Left cardiac atrium (tissue), 4 donors: ENCODE measurements at regions not wholly inside any gene's neighbourhood (a gene's known extent, or its start where the extent isn't known, plus 50 kb on each side); places are given as distances from the start of the nearest gene placed in this dataset.
"Not testable (repeated sequence)": the region's sequence is repeated elsewhere in the genome, so short reads cannot be mapped to it uniquely, and the experiment has no call there.

Experiments
- ATAC-seq, 2 donors: fragments of 200-7000 bp; cut with Tn5 transposase; one replicate each; pipeline ENCODE4 v1.9.1; 2020; ENCODE audit warnings: mild to moderate bottlenecking in 2 of 2, moderate library complexity in 2 of 2
- DNase-seq: peaks from one replicate; pipeline ENCODE4 v3.0.0-alpha.2; 2020
- intact Hi-C, 2 donors: fragments of 100-400 bp; cut with DNase I; formaldehyde crosslinking; loops; one replicate each; pipeline versions ENCODE4 v1.14.1 to v1.15.1; 2022 to 2023
- donor health status: DM: no; HTN: yes; CAD: no.
- donor health status: DM: no; HTN: yes; CAD: no; lungs with severe emphysema.
- donor health status: DM: yes; HTN: yes; CAD: no.
- donor health status: Dilated cardiomyopathy.

DNA sequence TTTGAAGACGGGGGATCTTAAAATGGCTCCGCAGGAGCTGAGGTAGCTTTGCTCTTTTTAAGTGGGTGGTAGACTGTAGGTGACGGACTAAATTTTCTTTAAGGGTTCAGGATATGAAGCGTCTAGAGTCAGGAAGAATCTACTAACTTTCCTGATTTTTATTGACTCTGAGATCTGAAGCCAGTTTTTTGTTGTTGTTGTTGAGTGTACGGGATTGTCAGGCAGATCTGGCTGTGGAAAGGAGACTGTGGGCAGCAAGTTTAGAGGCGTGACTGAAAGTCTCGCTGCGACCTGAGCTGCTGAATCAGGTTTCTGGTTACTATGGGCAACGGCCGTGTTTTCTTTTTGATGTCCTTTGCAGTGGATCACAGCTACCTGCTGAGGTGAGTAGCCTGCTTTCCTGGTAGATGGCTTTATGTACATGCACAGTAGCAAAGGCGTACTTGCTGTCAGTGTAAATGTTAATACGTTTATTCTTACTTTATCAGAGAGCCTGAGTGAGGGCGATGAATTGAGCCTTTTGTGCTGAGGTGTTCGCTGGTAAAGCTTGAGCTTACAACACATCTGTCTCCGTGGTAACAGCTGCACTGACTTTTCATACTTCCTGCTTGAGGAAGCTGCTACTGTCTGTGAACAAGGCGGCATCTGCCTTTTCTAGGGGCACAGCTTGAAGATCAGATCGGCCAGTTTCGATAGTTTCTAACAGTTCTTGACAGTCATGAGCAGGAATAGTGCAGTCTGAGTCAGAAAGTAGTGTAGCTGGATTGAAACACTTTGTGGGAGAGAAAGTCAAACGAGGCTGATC, 193.7 kb downstream of the OTOP1 start:
- ATAC-seq, DNase-seq, intact Hi-C loops: not testable (repeated sequence)

DNA sequence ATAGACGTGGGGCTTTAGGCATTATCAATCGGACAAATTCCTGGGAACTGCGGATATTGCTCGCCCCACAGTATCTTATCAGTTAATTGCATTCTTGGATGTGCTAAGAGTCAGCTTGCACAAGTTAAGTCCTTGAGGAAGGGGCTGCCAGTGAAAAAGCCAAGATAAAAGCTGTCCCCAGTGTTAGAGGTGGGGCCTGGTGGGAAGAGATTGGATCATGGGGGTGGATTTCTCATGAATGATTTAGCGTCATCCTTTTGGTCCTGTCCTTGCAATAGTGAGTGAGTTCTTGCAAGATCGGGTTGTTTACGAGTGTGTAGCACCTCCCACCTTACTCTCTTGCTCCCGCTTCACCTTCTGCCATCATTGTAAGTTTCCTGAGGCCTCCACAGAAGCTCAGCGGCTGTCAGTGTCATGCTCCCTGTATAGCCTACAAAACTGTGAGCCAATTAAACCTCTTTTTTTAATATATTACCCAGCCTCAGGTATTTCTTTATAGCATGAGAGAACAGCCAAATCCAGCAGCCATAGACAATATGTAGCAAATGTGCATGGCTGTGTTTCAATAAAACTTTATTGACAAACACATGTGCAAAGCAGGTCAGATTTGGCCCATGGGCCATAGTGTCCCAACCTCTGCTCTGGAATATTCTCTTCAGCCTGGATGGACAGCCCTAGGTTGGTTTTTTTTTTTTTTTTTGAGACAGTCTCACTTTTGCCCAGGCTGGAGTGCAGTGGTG, 189.2 kb downstream of the OTOP1 start:
- ATAC-seq, DNase-seq, intact Hi-C loops: not testable (repeated sequence)

DNA sequence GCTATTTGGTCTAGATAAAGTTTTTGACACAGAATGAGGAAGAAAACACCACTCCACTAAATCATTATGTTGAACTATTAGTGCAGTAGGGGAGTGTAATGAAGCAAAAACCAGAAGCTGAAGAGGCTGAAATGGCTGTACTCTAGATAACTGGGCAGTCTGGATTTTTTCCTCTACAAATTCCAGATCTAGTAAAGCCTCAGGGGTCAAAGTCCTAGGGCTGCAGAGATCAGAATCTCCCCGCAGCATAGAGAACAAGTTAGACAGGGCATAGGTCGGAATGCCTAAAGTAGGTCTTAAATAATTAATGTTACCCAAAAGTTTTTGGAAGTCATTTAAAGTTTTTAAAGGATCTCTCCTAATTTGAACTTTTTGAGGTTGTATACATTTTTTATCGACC, 180.9 kb downstream of the OTOP1 start:
- ATAC-seq, intact Hi-C loops, DNase-seq: not testable (repeated sequence)

DNA sequence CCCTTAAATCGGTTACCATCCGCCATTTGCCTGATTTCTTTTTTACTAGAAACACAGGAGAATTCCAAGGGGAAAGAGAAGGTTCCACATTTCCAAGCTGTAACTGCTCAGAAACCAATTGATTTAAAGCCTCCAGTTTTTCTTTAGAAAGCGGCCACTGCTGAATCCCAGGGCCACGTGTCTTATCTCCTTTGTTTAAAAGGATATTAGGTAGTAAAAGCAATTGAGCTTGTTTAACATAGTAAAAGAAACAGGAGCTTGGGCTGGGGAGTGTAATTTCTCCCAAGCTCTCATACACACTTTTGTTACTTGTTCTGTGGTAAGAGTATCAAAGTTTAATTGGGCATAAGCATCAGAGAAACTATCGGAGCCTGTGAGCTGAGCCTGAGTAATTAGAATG, 180.0 kb downstream of the OTOP1 start:
- intact Hi-C loops, DNase-seq, ATAC-seq: not testable (repeated sequence)

DNA sequence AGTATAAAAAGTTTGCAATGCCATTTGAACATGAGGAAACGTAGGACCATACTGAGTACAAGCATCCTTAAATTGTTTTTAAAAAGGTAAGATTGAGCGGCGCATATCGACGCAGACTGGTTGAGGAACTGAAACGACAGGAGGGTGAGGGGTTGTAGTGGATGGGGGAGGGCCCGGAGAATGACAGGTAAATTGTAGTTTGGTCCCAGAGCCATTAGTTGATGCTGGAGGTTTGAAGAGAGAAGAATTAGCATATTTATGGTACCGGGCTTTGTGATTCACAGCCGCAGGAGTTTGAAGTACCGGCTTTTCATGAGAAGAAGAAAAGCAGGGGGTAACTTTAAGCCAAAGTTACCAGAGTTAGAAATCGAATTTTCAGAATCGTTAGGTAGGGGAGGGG, 179.5 kb downstream of the OTOP1 start:
- intact Hi-C loops, DNase-seq, ATAC-seq: not testable (repeated sequence)

DNA sequence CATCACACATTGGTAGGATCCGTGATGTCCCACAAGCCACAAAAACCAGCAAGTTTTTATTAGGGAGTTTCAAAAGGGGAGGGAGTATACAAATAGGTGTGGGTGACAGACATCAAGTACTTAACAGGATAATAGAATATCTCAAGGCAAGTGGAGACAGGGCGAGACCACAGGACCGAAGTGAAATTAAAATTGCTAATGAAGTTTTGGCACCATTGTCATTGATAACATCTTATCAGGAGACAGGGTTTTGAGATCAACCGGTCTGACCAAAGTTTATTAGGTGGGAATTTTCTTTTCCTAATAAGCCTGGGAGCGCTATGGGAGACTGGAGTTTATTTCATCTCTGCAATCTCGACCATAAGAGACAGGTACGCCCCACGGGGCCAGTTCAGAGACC, 178.5 kb downstream of the OTOP1 start:
- intact Hi-C loops, DNase-seq, ATAC-seq: not testable (repeated sequence)

DNA sequence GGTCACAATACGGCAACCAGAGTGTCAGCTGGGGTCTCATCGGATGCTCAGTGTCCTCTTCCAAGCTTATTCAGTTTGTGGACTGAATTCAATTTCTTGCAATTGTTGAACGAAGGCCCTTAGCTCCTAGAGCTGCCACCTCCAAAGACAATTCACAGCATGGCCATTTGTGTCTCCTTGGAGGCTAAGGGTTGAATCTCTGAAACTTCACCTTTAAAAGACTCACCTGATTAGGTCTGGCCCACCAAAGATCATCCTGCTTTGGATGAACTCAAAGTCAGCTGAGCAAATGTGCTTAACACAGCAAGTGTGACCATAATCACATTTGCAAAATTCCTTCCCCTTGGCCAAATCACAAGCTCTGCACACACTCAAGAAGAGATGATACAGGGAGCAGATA, 175.9 kb downstream of the OTOP1 start:
- intact Hi-C loops, DNase-seq, ATAC-seq: not testable (repeated sequence)

DNA sequence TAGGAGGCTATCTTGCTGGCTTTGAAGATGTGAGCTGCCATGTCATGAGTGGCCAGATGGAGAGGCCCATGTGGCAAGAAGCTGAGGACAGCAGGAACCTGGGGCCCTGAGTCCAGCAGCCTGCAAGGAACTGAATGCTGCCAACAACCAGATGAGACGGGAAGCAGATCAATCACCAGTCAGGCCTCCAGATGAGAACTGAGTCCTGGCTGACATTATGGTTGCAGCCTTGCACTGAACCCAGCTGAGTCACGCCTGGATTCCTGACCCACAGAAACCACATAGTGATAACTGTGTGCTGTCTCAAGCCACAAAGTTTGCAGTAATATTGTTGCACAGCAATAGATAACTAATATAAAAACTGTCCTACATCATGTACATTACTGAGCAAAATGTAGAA, 173.8 kb downstream of the OTOP1 start:
- intact Hi-C loops, ATAC-seq, DNase-seq: not testable (repeated sequence)

DNA sequence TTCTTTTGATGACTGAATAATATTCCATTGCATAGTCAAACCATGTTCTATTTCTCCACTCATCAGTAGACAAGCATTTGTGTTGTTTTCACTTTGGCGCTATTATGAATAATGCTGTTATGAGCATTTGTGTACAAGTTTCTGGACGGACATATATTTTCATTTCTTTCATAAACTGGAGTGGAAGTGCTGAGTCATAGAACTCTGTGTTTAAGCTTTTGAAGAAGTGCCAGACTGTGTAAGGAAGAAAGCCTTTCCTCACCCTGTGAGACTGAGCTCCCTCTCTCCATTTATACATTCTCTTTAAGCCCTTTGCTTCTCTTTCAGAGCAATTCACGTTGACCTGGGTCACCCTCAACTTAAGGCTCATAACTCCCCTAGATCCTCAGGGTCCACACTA, 169.5 kb downstream of the OTOP1 start:
- DNase-seq, ATAC-seq, intact Hi-C loops: not testable (repeated sequence)

DNA sequence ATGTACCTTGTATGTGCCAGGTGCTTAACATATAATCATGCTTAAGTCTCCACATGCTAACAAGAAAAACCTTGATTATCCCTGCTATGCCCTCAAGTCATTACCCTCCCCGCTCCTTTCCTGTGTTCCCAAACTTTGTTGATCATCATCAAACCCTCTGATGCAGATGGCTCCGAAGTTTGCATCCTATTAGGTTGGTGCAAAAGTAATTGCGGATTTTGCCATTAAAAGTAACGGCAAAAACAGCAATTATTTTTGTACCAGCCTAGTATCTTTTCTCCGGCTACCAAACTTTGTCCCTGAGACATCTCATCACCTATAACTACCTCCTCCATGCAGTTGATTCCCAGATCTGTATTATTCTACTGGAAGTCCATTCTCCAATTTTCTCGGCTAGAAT, 142.6 kb downstream of the OTOP1 start:
- ATAC-seq, intact Hi-C loops, DNase-seq: not testable (repeated sequence)

DNA sequence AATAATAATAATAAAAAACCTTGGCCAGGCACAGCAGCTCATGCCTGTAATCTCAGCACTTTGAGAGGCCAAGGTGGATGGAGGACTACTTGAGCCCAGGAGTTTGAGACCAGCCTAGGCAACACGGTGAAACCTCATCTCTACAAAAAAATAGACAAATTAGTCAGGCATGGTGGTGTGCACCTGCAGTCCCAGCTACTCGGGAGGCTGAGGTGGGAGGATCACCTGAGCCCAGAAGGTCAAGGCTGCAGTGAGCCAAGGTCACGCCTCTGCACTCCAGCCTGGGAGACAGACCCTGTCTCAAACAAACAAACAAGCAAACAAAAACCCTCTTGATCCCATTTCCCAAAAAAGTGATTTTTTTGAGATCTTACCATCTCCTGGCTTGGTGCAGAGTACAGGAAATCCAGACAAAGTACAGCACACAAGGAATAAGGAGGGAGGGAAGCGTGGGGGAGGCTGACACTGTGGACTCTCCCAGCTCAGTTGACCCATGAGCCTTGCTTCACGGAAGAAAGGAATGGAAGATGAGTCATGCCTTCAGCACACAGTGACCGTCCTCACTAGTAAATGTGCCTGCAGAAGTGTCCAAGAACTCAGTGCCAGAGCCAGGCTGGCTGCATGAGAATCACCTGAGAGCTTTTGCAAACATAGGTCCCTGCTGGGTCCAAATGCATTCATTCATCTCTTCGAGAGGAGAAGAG, 136.9 kb downstream of the OTOP1 start:
- ATAC-seq, DNase-seq, intact Hi-C loops: not testable (repeated sequence)

DNA sequence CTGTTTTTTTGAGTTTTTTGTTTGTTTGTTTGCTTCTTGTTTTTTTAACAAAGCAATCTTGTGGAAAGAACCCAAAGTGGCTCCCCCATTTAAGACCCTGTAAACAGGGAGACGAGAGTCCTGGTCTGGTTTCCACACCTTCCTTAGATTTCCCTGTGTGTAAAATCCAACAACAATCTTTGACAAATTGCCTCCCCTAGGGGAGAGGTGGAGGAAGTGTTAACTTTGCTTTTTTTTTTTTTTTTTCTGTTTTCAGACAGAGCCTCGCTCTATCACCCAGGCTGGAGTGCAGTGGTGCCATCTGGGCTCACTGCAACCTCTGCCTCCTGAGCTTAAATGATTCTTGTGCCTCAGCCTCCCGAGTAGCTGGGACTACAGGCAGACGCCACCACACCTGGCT, 136.0 kb downstream of the OTOP1 start:
- not testable (repeated sequence) for DNase-seq

DNA sequence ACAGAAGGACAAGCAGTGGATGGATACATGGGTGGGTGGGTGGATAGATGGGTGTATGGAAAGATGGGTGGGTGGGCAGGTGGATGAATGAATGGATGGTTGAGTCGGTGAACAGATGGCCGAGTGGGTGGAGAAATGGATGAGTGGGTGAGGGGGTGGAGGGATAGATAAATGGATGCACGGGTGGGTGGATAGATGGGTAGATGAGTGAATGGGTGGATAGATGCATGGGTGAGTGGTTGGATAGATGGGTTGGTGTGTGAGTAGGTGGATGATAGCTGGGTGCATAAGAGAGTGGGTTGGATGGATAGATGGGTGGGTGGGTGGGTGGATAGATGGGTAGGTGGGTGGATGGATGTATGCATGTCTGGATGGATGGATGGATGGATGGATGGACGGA, 134.6 kb downstream of the OTOP1 start:
- intact Hi-C loops, DNase-seq, ATAC-seq: not testable (repeated sequence)

More for the DNA sequence above, 136.0 kb downstream of the OTOP1 start:
- intact Hi-C loops, ATAC-seq: not testable (repeated sequence)

DNA sequence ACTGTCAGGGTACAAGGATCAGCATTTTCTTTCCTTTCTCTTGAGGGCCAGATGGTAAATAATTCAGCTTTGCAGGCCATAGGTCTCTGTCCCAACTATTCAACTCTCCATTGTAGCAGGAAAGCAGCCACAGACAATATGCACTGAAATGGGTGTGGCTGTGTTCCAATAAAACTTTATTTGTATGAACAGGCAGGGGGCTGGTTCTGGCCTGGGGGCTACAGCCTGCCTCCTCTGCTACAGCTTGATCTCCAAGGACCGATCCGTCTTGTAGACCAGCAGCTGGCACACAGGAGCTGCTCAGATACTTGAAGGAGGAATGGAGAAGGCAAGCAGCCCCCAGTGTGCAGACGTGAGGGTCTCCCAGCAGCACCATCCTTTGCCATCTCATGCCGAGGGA, 127.1 kb downstream of the OTOP1 start:
- intact Hi-C loops, DNase-seq, ATAC-seq: not testable (repeated sequence)

DNA sequence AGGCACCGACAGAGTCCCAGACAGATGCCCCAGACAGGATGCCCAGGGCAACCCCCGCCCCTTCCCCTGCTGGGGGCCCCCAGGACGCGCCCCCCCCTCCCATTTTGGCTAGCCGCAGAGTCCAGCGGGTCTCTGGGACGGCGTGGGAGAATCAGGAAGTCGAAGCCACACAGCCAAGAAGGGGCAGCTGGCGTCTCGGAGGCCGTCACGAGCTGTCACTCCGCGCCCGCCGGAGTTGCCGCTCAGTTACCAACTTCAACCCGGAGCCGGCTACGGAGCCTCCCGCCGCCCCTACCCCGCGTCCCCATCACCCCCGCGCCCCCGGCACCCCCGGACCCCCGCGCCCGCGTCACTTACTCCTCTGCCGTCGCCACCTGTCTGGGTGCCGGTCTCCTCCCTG, 119.8 kb downstream of the OTOP1 start:
- DNase-seq, intact Hi-C loops, ATAC-seq: not testable (repeated sequence)

DNA sequence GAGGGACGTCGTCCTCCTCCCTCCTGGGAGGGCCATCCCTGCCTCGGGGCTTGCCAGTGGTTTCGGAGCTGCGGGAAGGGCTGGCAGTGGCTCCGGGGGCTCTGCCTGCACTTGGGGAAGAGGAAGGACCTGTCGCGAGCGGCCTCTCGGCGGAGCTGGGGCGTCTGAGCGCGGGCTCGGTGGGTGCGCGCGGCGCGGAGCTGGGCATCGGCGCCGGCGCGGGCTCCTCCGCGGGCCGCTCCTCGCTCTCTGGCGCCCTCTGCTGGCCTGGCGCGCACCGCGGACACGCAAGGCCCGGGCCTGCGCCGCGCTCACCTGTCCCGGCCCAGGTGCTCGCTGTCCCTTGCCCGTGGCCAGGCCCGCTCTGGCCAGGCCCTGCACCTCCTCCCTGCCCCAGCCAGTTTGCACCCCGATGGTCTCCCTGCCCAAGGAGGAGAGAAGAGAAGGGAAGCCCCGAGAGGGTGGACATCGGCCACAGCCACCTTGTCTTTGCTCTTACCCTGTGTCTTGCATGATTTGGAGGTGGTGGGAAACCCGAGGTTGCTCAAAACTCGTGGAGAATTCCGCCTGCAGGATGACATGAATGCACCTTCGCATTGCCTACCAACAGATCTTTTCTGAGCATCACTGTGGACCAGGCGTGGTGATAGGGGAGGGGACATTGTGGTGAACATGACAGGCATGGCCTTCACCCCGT, 119.2 kb downstream of the OTOP1 start:
- intact Hi-C loops, result not testable (repeated sequence)
- ATAC-seq (peak in 1 of 2 donors; percentile 76), DNase-seq (peak; percentile 67)

DNA sequence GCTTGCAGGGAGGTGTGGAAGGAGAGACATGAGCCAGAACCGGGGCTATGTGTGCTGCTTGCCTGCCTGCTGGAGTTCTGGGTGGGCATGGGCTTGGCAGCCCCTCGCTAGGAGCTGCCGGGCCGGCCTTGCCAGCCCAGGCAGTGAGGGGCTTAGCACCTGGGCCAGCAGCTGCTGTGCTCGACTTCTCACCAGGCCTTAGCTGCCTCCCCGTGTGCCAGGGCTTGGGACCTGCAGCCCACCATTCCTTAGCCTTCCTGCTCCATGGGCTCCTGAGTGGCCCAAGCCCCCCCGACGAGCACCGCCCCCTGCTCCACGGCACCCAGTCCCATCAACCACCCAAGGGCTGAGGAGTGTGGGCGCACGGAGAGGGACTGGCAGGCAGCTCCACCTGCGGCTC, 111.3 kb downstream of the OTOP1 start:
- DNase-seq, ATAC-seq, intact Hi-C loops: not testable (repeated sequence)

DNA sequence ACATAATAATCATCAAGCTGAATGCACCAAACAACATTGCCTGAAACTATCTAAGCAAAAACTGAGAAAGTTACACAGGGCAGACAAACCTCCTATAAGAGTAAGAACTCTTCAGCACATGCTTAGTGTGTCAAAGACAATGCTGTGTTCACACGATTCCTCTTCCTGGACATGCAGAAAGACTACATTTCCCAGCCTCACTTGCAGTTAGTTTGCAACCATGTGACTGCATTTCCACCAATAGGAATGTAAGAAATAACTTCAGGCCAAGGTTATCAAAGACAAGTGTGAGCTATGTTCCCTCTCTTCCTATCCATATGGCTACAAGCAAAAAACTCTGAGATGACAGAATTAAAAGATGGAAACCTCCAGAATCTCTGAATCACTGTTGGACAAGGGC, 109.8 kb downstream of the OTOP1 start:
- ATAC-seq, intact Hi-C loops, DNase-seq: not testable (repeated sequence)

DNA sequence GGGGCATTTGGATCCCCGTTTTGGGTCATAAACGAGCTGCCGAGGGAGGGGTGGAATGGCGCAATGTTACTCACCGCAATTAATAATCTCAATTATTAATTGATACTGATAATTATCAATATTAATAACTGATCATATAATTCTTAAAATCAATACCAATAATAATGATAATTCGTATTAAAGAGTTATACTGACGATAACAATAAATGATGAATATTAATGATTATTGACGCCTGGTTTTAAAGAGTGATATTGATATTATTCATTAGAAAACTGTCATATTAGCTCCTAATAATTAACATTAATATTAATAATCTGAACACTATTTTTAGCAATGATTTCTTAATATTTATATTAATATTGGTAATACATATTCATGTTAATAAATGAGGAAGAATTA, 92.4 kb downstream of the OTOP1 start:
- ATAC-seq, intact Hi-C loops, DNase-seq: not testable (repeated sequence)
